HFFc6 (cell line): ENCODE measurements at regions not wholly inside any gene's neighbourhood (a gene's known extent, or its start where the extent isn't known, plus 50 kb on each side); places are given as distances from the start of the nearest gene placed in this dataset.

Experiments
- DNase-seq: peaks from one replicate; pipeline ENCODE4 v3.0.0-alpha.2; 2018
- H3K27ac Mint-ChIP-seq: 2 replicates; pipeline ENCODE4 v1.8.0; 2020; ENCODE audit warnings: mild to moderate bottlenecking, mixed read lengths
- H3K27me3 Mint-ChIP-seq: 2 replicates; pipeline ENCODE4 v1.8.0; 2021; ENCODE audit warnings: mild to moderate bottlenecking, moderate library complexity, mixed read lengths; ENCODE audit not compliant: insufficient read depth
- H3K36me3 Mint-ChIP-seq: 2 replicates; pipeline ENCODE4 v1.8.0; 2021; ENCODE audit warnings: low read depth, mixed read lengths
- H3K4me1 Mint-ChIP-seq: 2 replicates; pipeline ENCODE4 v1.8.0; 2020; ENCODE audit warnings: low read depth, mixed read lengths
- H3K4me3 Mint-ChIP-seq: 2 replicates; pipeline ENCODE4 v1.8.0; 2020; ENCODE audit warnings: mild to moderate bottlenecking, moderate library complexity, mixed read lengths
- H3K9me3 Mint-ChIP-seq: 2 replicates; pipeline ENCODE4 v1.8.0; 2020; ENCODE audit warnings: mild to moderate bottlenecking, mixed read lengths
- CTCF ChIP-seq: fragments of 200-600 bp; sonication (generic); IDR thresholded peaks from 2 replicates; pipeline ENCODE4 v1.5.0; 2021; ENCODE audit warnings: antibody characterized with exemption, mild to moderate bottlenecking

- no peak for DNase-seq
- no peaks in the 10 kb centered on the region for H3K27me3 Mint-ChIP-seq
- no peak overlapping the region for H3K4me3 Mint-ChIP-seq
- peaks cover 45% of the 10 kb centered on the region for H3K9me3 Mint-ChIP-seq
- no peaks in the 10 kb centered on the region for H3K4me1 Mint-ChIP-seq
- TF ChIP-seq CTCF, result no peak
- H3K27ac Mint-ChIP-seq, result no peak overlapping the region
- no peaks in the 10 kb centered on the region for H3K36me3 Mint-ChIP-seq
These were observed 335.6 kb upstream of the MTNR1B start for GRCh38 chr11:92633820-92634219.

GRCh38 chr11:92636543-92637188 lies 332.8 kb upstream of the MTNR1B start:
- no peaks in the 10 kb centered on the region for H3K4me1 Mint-ChIP-seq
- H3K4me3 Mint-ChIP-seq, result no peak overlapping the region
- no peak overlapping the region for H3K27ac Mint-ChIP-seq
- H3K36me3 Mint-ChIP-seq, result no peaks in the 10 kb centered on the region
- H3K9me3 Mint-ChIP-seq, result peaks cover 34% of the 10 kb centered on the region
- no peaks in the 10 kb centered on the region for H3K27me3 Mint-ChIP-seq
- no peak for DNase-seq
- no peak for TF ChIP-seq CTCF

GRCh38 chr11:92638678-92639077 lies 330.8 kb upstream of the MTNR1B start:
- H3K27me3 Mint-ChIP-seq, result no peaks in the 10 kb centered on the region
- no peaks in the 10 kb centered on the region for H3K4me1 Mint-ChIP-seq
- H3K4me3 Mint-ChIP-seq, result no peak overlapping the region
- no peaks in the 10 kb centered on the region for H3K36me3 Mint-ChIP-seq
- DNase-seq, result no peak
- peaks cover 23% of the 10 kb centered on the region for H3K9me3 Mint-ChIP-seq
- no peak overlapping the region for H3K27ac Mint-ChIP-seq
- TF ChIP-seq CTCF, result no peak

- no peak for DNase-seq
- peaks cover 19% of the 10 kb centered on the region for H3K9me3 Mint-ChIP-seq
- H3K36me3 Mint-ChIP-seq, result no peaks in the 10 kb centered on the region
- TF ChIP-seq CTCF, result no peak
- H3K4me1 Mint-ChIP-seq, result no peaks in the 10 kb centered on the region
- no peaks in the 10 kb centered on the region for H3K27me3 Mint-ChIP-seq
- H3K27ac Mint-ChIP-seq, result no peak overlapping the region
- no peak overlapping the region for H3K4me3 Mint-ChIP-seq
These were observed 327.1 kb upstream of the MTNR1B start for GRCh38 chr11:92642177-92642931.

GRCh38 chr11:92643827-92644226 lies 325.6 kb upstream of the MTNR1B start:
- H3K4me1 Mint-ChIP-seq, result no peaks in the 10 kb centered on the region
- no peak overlapping the region for H3K27ac Mint-ChIP-seq
- no peak overlapping the region for H3K4me3 Mint-ChIP-seq
- H3K9me3 Mint-ChIP-seq, result peaks cover 22% of the 10 kb centered on the region
- no peak for DNase-seq
- no peaks in the 10 kb centered on the region for H3K36me3 Mint-ChIP-seq
- no peak for TF ChIP-seq CTCF
- no peaks in the 10 kb centered on the region for H3K27me3 Mint-ChIP-seq
